ENCODE measurements at regions not wholly inside any gene's neighbourhood (a gene's known extent, or its start where the extent isn't known, plus 50 kb on each side); places are given as distances from the start of the nearest gene placed in this dataset.
A peak's percentile ranks its signal among the peaks of the same experiment; 100 is the strongest.

- H2AFZ ChIP-seq (ENCODE audit: low read length): no peak overlapping the region
- H3K9me3 ChIP-seq (ENCODE audit: low read length): peaks cover 13% of the 10 kb centered on the region
- no peak overlapping the region for H3K4me3 ChIP-seq (ENCODE audit: low read depth, low read length, poor library complexity, severe bottlenecking)
- no peaks in the 10 kb centered on the region for H3K36me3 ChIP-seq (ENCODE audit: insufficient read depth, low read length)
- H3K9me2 ChIP-seq (ENCODE audit: insufficient read depth, low read length): no peaks in the 10 kb centered on the region
- CTCF ChIA-PET (ENCODE audit: unreplicated experiment): no interaction called here
- TF ChIP-seq, protein P1, sequence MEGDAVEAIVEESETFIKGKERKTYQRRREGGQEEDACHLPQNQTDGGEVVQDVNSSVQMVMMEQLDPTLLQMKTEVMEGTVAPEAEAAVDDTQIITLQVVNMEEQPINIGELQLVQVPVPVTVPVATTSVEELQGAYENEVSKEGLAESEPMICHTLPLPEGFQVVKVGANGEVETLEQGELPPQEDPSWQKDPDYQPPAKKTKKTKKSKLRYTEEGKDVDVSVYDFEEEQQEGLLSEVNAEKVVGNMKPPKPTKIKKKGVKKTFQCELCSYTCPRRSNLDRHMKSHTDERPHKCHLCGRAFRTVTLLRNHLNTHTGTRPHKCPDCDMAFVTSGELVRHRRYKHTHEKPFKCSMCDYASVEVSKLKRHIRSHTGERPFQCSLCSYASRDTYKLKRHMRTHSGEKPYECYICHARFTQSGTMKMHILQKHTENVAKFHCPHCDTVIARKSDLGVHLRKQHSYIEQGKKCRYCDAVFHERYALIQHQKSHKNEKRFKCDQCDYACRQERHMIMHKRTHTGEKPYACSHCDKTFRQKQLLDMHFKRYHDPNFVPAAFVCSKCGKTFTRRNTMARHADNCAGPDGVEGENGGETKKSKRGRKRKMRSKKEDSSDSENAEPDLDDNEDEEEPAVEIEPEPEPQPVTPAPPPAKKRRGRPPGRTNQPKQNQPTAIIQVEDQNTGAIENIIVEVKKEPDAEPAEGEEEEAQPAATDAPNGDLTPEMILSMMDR (conservative IDR thresholded peaks at IDR 0.05; ENCODE audit: low read length): no peak
- TF ChIP-seq EZH2phosphoT487 (IDR thresholded peaks at IDR 0.05; ENCODE audit: borderline replicate concordance, low read depth, low read length): no peak
- H3K27ac ChIP-seq (ENCODE audit: low read depth, low read length, poor library complexity, severe bottlenecking): no peak overlapping the region
- H3K4me1 ChIP-seq (ENCODE audit: insufficient read depth, low read length, poor library complexity, severe bottlenecking): peaks cover 11% of the 10 kb centered on the region
- no peak for DNase-seq (ENCODE audit: low spot score)
- H3K79me2 ChIP-seq (ENCODE audit: insufficient read depth, low read depth, low read length): no peaks in the 10 kb centered on the region
- H3K4me2 ChIP-seq (ENCODE audit: low read length): no peak overlapping the region
- H4K20me1 ChIP-seq (ENCODE audit: insufficient read depth, low read length): no peaks in the 10 kb centered on the region
- POLR2A ChIA-PET: interaction anchor here (0.6 to 1.1 kb wide), 2 partner anchors 8 to 10 kb away, joined by 3 to 6 read pairs; no protein-coding TSS in a partner anchor
- intact Hi-C loops (cut with micrococcal nuclease; ENCODE audit: unreplicated experiment): no loop called here
- no TSS peak for BruUV-seq (replicated peaks)
Measured at GRCh38 chr6:225907-226306, 66.4 kb upstream of the DUSP22 start.

DNA sequence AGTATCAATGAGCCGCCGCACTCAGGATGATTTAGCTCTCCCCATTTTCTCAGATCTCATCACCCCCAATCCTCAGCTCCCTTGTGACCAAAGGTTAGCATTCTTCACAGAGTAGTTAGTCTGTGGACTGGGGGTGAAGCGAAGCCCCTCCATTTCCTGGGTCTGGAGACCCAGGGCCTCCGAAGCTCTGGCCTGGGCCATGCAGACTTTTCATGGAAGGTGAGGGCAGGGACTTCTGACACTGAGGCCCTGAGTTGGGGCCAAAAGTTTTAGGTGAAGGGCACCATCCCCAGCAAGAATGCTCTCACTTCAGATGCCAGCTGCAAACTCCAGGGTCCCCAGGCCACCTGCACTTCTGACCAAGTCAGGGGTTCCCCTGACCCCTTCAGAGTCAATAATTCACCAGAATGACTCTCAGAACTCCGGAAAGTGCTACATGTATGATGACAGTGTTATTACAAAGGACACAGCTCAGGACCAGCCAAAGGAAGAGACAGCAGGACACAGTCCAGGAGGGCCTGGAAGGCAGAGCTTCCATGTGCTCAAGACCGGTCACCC lies 65.7 kb upstream of the DUSP22 start:
- DNase-seq (ENCODE audit: low spot score): no peak
- Histone ChIP-seq H3K9me2 (ENCODE audit: insufficient read depth, low read length) (no peaks in the 10 kb centered on the region), H3K36me3 (ENCODE audit: insufficient read depth, low read length) (no peaks in the 10 kb centered on the region), H4K20me1 (ENCODE audit: insufficient read depth, low read length) (no peaks in the 10 kb centered on the region), H3K79me2 (ENCODE audit: insufficient read depth, low read depth, low read length) (no peaks in the 10 kb centered on the region), H3K4me3 (ENCODE audit: low read depth, low read length, poor library complexity, severe bottlenecking) (no peak overlapping the region), H3K9me3 (ENCODE audit: low read length) (peaks cover 13% of the 10 kb centered on the region), H3K4me2 (ENCODE audit: low read length) (no peak overlapping the region), H3K4me1 (ENCODE audit: insufficient read depth, low read length, poor library complexity, severe bottlenecking) (peaks cover 4% of the 10 kb centered on the region), H2AFZ (ENCODE audit: low read length) (no peak overlapping the region), H3K27ac (ENCODE audit: low read depth, low read length, poor library complexity, severe bottlenecking) (no peak overlapping the region)
- ChIA-PET CTCF (ENCODE audit: unreplicated experiment) (no interaction called here), POLR2A (interaction anchor here (0.5 to 1.1 kb wide), 3 partner anchors 9 to 139 kb away, joined by 3 to 6 read pairs (median 3); no protein-coding TSS in a partner anchor)
- BruUV-seq (replicated peaks): no TSS peak
- intact Hi-C loops (cut with micrococcal nuclease; ENCODE audit: unreplicated experiment): no loop called here
- no peak for TF ChIP-seq EZH2phosphoT487 (IDR thresholded peaks at IDR 0.05; ENCODE audit: borderline replicate concordance, low read depth, low read length)
- TF ChIP-seq, protein P1 (conservative IDR thresholded peaks at IDR 0.05; ENCODE audit: low read length): no peak

GRCh38 chr6:227074-227782 lies 65.1 kb upstream of the DUSP22 start:
- ChIA-PET POLR2A (interaction anchor here (1.1 to 1.3 kb wide), 2 partner anchors 9 to 13 kb away, joined by 4 to 6 read pairs; no protein-coding TSS in a partner anchor), CTCF (ENCODE audit: unreplicated experiment) (no interaction called here)
- H2AFZ ChIP-seq (ENCODE audit: low read length): no peak overlapping the region
- no peaks in the 10 kb centered on the region for H3K79me2 ChIP-seq (ENCODE audit: insufficient read depth, low read depth, low read length)
- DNase-seq (ENCODE audit: low spot score): peak; percentile 43
- no peaks in the 10 kb centered on the region for H3K4me1 ChIP-seq (ENCODE audit: insufficient read depth, low read length, poor library complexity, severe bottlenecking)
- no peak overlapping the region for H3K4me3 ChIP-seq (ENCODE audit: low read depth, low read length, poor library complexity, severe bottlenecking)
- H3K27ac ChIP-seq (ENCODE audit: low read depth, low read length, poor library complexity, severe bottlenecking): no peak overlapping the region
- no peaks in the 10 kb centered on the region for H3K9me2 ChIP-seq (ENCODE audit: insufficient read depth, low read length)
- no TSS peak for BruUV-seq (replicated peaks)
- intact Hi-C loops (cut with micrococcal nuclease; ENCODE audit: unreplicated experiment): no loop called here
- H3K9me3 ChIP-seq (ENCODE audit: low read length): peaks cover 13% of the 10 kb centered on the region
- no peaks in the 10 kb centered on the region for H3K36me3 ChIP-seq (ENCODE audit: insufficient read depth, low read length)
- H3K4me2 ChIP-seq (ENCODE audit: low read length): no peak overlapping the region
- no peak for TF ChIP-seq EZH2phosphoT487 (IDR thresholded peaks at IDR 0.05; ENCODE audit: borderline replicate concordance, low read depth, low read length)
- TF ChIP-seq, protein P1 (conservative IDR thresholded peaks at IDR 0.05; ENCODE audit: low read length): peak; percentile 41
- no peaks in the 10 kb centered on the region for H4K20me1 ChIP-seq (ENCODE audit: insufficient read depth, low read length)
